Thyroid gland (tissue), 4 donors: ENCODE measurements at regions not wholly inside any gene's neighbourhood (a gene's known extent, or its start where the extent isn't known, plus 50 kb on each side); places are given as distances from the start of the nearest gene placed in this dataset.
"Not testable (repeated sequence)": the region's sequence is repeated elsewhere in the genome, so short reads cannot be mapped to it uniquely, and the experiment has no call there.

Experiments
- DNase-seq, 2 donors: peaks; one replicate each; pipeline ENCODE4 v3.0.0-alpha.2; 2019
- H3K27ac ChIP-seq, 3 donors: fragments of 200-600 bp; sonication (generic); 1 replicate in 2 of 3; 2 replicates in 1 of 3; pipeline ENCODE4 v1.5.1; 2016 to 2019; ENCODE audit warnings: mild to moderate bottlenecking in 1 of 3, moderate library complexity in 1 of 3
- H3K27me3 ChIP-seq: fragments of 200-600 bp; sonication (generic); one replicate; pipeline ENCODE4 v1.5.1; 2019
- H3K36me3 ChIP-seq, 2 donors: fragments of 200-600 bp; sonication (generic); one replicate each; pipeline ENCODE4 v1.5.1; 2016 to 2019
- H3K4me1 ChIP-seq, 2 donors: fragments of 200-600 bp; sonication (generic); one replicate each; pipeline ENCODE4 v1.5.1; 2017 to 2019
- H3K4me3 ChIP-seq, 3 donors: fragments of 200-600 bp; sonication (generic); replicated peaks in 1 of 3; 1 replicate in 2 of 3; 2 replicates in 1 of 3; pipeline ENCODE4 v1.5.1; 2016; ENCODE audit warnings: mild to moderate bottlenecking in 1 of 3
- H3K9me3 ChIP-seq: fragments of 200-600 bp; sonication (generic); one replicate; pipeline ENCODE4 v1.5.1; 2017
- POLR2A ChIP-seq, 2 donors: fragments of 450-650 bp; IDR thresholded peaks; one replicate each; pipeline ENCODE4 v1.6.1; 2017; ENCODE audit warnings: antibody characterized with exemption in 2 of 2, mild to moderate bottlenecking in 2 of 2, moderate library complexity in 1 of 2
- WGBS, 2 donors: methylation state at CpG; one replicate each; pipeline ENCODE4 v1.1.5; 2017; 5-methylcytosine and 5-hydroxymethylcytosine counted together
- intact Hi-C: fragments of 100-400 bp; cut with DNase I; formaldehyde crosslinking; loops from one replicate; pipeline ENCODE4 v1.15.1; 2023
- TF ChIP-seq, protein P1 (sequence below), 6 experiments: fragments of 200-600 bp in 3 of 6; fragments of 450-650 bp in 3 of 6; sonication (generic) in 3 of 6; IDR thresholded peaks; one replicate each; pipeline ENCODE4 v1.5.1; 2016 to 2019; ENCODE audit warnings: antibody characterized with exemption in 6 of 6, mild to moderate bottlenecking in 2 of 6, inconsistent platforms in 1 of 6, moderate library complexity in 1 of 6

DNA sequence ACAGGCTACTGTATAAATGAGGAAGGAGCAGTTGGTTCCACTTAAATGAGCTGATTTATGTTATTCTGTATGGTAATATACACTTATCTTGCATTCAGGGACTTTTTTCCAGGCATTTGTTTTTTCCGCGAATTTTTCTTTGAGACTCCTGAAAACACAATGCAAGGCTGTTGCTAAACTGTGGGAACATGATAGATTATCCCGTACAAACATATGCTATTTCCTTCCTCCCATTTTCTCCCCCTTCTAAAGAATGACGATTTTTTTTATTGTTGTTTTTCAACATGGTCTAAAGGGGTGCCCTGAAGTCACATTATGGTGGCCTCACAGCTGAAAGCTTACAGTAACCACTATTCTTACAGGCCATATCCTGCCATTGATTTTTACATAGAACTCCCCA lies 523.9 kb upstream of the NRP1 start:
- TF ChIP-seq POLR2A (IDR thresholded peaks at IDR 0.05): no peak
- TF ChIP-seq, protein P1, sequence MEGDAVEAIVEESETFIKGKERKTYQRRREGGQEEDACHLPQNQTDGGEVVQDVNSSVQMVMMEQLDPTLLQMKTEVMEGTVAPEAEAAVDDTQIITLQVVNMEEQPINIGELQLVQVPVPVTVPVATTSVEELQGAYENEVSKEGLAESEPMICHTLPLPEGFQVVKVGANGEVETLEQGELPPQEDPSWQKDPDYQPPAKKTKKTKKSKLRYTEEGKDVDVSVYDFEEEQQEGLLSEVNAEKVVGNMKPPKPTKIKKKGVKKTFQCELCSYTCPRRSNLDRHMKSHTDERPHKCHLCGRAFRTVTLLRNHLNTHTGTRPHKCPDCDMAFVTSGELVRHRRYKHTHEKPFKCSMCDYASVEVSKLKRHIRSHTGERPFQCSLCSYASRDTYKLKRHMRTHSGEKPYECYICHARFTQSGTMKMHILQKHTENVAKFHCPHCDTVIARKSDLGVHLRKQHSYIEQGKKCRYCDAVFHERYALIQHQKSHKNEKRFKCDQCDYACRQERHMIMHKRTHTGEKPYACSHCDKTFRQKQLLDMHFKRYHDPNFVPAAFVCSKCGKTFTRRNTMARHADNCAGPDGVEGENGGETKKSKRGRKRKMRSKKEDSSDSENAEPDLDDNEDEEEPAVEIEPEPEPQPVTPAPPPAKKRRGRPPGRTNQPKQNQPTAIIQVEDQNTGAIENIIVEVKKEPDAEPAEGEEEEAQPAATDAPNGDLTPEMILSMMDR (IDR thresholded peaks at IDR 0.05): no peak
- DNase-seq: no peak
- intact Hi-C loops: no loop called here

DNA sequence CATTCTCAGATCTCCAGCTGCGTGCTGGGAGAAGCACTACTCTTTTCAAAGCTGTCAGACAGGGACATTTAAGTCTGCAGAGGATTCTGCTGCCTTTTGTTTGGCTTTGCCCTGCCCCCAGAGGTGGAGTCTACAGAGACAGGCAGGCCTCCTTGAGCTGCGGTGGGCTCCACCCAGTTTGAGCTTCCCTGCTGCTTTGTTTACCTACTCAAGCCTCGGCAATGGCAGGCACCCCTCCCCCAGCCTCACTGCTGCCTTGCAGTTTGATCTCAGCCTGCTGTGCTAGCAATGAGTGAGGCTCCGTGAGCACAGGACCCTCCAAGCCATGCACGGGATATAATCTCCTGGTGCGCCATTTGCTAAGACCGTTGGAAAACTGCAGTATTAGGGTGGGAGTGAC lies 518.8 kb upstream of the NRP1 start:
- intact Hi-C loops, H3K9me3 ChIP-seq, H3K4me3 ChIP-seq, H3K4me1 ChIP-seq, H3K36me3 ChIP-seq, H3K27me3 ChIP-seq, DNase-seq, H3K27ac ChIP-seq: not testable (repeated sequence)
- WGBS, 2 donors: 86 to 97% methylated on average over 5 of the region's 7 CpGs

More for the DNA sequence above, 523.9 kb upstream of the NRP1 start:
- Histone ChIP-seq H3K36me3 (no peaks in the 10 kb centered on the region), H3K27me3 (no peaks in the 10 kb centered on the region), H3K4me1 (no peaks in the 10 kb centered on the region), H3K9me3 (no peaks in the 10 kb centered on the region), H3K4me3 (no peak overlapping the region), H3K27ac (no peak overlapping the region)
- WGBS, 2 donors: 70 to 74% methylated on average over 4 of the region's 4 CpGs

DNA sequence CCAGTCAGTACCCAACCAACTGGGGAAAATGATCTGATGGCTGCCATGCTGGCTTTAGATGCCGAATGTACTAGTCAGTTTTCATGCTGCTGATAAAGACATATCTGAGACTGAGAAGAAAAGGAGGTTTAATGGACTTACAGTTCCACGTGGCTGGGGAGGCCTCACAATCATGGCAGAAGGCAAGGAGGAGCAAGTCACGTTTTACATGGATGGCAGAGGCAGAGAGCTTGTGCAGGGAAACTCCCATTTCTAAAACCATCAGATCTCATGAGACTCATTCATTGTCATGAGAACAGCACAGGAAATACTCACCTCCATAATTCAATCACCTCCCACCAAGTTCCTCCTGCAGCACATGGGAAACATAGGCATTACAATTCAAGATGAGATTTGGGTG lies 508.9 kb upstream of the NRP1 start:
- no peak for TF ChIP-seq POLR2A (IDR thresholded peaks at IDR 0.05)
- TF ChIP-seq, protein P1 (IDR thresholded peaks at IDR 0.05): no peak
- DNase-seq: no peak
- no peak overlapping the region for H3K27ac ChIP-seq
- H3K4me1 ChIP-seq: no peaks in the 10 kb centered on the region
- intact Hi-C loops: no loop called here
- no peaks in the 10 kb centered on the region for H3K36me3 ChIP-seq
- WGBS, 2 donors: 89% methylated on average over 3 of the region's 3 CpGs
- H3K9me3 ChIP-seq: no peaks in the 10 kb centered on the region
- no peak overlapping the region for H3K4me3 ChIP-seq
- H3K27me3 ChIP-seq: no peaks in the 10 kb centered on the region

DNA sequence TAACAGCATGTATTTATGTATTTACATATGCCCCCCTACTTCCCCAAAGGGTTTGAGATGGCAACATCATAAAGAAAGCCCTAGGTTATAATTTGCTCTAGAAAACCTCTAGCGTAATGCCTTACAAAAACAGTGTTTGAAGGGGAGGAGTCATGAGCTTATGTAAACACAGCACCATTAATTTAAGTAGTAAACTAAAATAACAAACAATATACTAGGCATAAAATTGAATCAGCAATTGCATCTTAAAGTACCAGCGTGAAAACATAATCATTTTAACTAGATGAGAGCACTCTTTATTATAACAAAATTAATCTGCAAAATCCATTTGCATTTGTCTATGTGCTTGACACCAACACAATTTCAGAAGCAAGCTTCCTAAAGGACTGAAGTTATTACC lies 507.2 kb upstream of the NRP1 start:
- H3K4me3 ChIP-seq: no peak overlapping the region
- no peak for TF ChIP-seq POLR2A (IDR thresholded peaks at IDR 0.05)
- no peak overlapping the region for H3K27ac ChIP-seq
- intact Hi-C loops: no loop called here
- no peaks in the 10 kb centered on the region for H3K9me3 ChIP-seq
- WGBS, 2 donors: 89 to 92% methylated on average over 2 of the region's 2 CpGs
- H3K36me3 ChIP-seq: no peaks in the 10 kb centered on the region
- no peaks in the 10 kb centered on the region for H3K27me3 ChIP-seq
- DNase-seq: no peak
- H3K4me1 ChIP-seq: no peaks in the 10 kb centered on the region

DNA sequence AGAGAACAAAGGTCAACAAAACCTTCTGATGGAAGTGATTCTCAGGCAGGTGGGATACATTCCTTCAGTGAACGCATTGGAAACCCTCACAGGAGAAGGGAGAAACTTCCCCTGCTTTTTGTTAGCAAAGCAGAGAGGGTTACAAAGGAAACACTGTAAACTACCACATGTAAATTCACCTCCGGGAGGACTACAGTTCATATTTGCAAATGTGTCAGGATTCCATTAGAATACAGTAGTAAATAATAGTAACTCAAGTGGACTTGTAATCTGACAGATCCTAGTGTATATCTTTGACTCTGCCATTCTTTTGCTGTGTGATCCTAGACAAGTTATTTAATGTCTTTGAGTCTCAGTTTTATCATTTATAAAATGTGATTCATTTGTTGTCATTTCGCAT lies 504.3 kb upstream of the NRP1 start:
- Histone ChIP-seq H3K27ac (no peak overlapping the region), H3K4me3 (no peak overlapping the region), H3K27me3 (no peaks in the 10 kb centered on the region), H3K4me1 (no peaks in the 10 kb centered on the region), H3K36me3 (no peaks in the 10 kb centered on the region), H3K9me3 (no peaks in the 10 kb centered on the region)
- no peak for DNase-seq
- TF ChIP-seq, protein P1 (IDR thresholded peaks at IDR 0.05): no peak
- no peak for TF ChIP-seq POLR2A (IDR thresholded peaks at IDR 0.05)
- WGBS, 2 donors: 88 to 93% methylated on average over 3 of the region's 3 CpGs
- intact Hi-C loops: no loop called here

DNA sequence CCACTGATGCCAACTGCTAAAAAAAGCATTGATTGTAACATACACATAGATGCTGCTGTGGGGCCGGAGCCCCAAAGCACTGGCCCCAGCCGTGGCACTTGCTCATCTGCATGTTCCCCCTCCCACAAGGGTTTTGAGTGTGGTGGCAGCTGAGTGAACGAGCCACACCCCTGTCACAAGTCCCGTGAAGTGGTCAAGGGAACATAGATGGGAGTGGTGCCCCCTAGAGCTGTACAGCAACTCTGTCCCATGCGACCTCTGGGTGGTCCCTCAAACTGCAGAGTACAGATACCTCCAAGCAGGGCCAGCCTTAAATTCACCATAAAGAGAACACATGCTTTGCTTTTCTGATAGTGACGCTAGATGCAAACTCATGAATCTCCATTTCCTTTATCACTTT lies 503.3 kb upstream of the NRP1 start:
- no peaks in the 10 kb centered on the region for H3K4me1 ChIP-seq
- intact Hi-C loops: no loop called here
- no peaks in the 10 kb centered on the region for H3K27me3 ChIP-seq
- no peak for TF ChIP-seq POLR2A (IDR thresholded peaks at IDR 0.05)
- TF ChIP-seq, protein P1 (IDR thresholded peaks at IDR 0.05): no peak
- no peaks in the 10 kb centered on the region for H3K36me3 ChIP-seq
- WGBS, 2 donors: 88 to 90% methylated on average over 6 of the region's 6 CpGs
- H3K27ac ChIP-seq: no peak overlapping the region
- no peak overlapping the region for H3K4me3 ChIP-seq
- DNase-seq: no peak
- H3K9me3 ChIP-seq: no peaks in the 10 kb centered on the region
